ENCODE measurements at regions not wholly inside any gene's neighbourhood (a gene's known extent, or its start where the extent isn't known, plus 50 kb on each side); places are given as distances from the start of the nearest gene placed in this dataset.

DNA sequence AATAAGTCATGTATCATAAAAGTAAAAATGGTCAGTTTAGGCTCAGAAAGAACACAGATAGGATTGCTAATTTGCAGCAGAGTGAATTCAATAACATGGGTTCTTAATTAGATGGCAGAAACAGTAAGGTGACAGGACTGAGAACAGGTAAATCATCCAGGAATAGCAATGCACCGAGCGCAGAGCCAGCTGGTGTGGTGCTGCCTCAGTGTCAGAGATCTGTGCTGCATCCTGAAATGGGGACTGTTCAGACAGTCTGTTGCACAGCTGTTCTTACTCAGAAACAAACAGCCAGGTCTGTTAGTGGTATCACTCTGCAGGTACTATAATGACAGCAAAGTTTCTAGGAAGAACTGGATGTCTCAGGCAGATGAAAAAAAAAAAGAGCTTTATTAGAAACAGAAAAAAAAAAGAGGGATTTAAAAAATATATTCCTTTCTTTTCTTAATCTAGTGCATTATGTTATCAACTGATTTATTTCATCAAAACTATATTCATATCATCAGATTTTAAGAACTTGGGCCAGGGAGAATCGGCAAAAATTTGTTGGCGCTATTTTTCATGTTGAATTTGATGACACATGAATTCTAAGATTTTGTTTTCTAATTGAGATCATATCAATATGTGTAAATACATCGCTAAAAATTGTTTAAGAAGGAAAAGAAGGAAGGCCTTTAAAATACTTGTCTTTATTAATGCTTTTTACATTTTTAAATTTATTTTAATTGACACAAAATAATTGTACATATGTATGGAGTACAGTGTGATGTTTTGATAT is 501.8 kb downstream of the PRKD1 start:
- H3K4me3 ChIP-seq (ENCODE audit: low read length in 2 of 2) = no peak overlapping the region
- no peak for DNase-seq
- H3K9me3 ChIP-seq (ENCODE audit: control insufficient read depth in 1 of 2, low read length in 2 of 2) = peaks cover 0 to 3% of the 10 kb centered on the region in 2 donors
- H3K4me1 ChIP-seq (ENCODE audit: insufficient read depth, low read length) = no peaks in the 10 kb centered on the region
- Mint-ChIP-seq H3K9me3 (peaks cover 4 to 19% (median 10%) of the 10 kb centered on the region in 8 donors), H3K27ac (no peak overlapping the region), H3K4me3 (no peak overlapping the region), H3K4me1 (no peaks in the 10 kb centered on the region), H3K36me3 (no peaks in the 10 kb centered on the region), H3K27me3 (peaks cover 0 to 1% of the 10 kb centered on the region in 2 donors)
- no peaks in the 10 kb centered on the region for H3K27me3 ChIP-seq (ENCODE audit: insufficient read depth, low read length)
- CTCF ChIA-PET (ENCODE audit: partially characterized antibody) = no interaction called here
- no peak overlapping the region for H3K27ac ChIP-seq (ENCODE audit: low read depth, low read length)
- intact Hi-C loops (cut with micrococcal nuclease) = no loop called here
- POLR2A ChIA-PET (ENCODE audit: partially characterized antibody) = no interaction called here
- H3K36me3 ChIP-seq (ENCODE audit: insufficient read depth, low read length) = no peaks in the 10 kb centered on the region

DNA sequence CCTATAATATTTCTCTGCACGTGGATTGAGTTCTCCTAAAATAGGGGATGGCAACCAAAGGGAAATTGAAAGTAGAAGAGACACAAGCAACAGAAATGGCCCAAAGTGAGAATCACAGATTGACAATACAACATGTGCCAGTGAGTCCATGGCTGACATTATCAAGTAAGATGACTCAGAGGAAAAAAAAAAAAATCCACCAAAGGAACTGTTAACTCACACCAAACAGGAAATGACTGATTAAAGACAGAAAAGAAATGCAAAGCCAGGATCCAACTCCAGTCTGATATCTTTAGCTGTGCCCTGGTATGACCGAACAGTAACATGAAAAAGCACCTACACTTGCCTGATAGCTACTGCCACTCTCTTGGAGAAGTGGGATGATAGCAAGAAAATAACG is 485.0 kb downstream of the PRKD1 start:
- H3K36me3 Mint-ChIP-seq = no peaks in the 10 kb centered on the region
- H3K36me3 ChIP-seq (ENCODE audit: insufficient read depth, low read length) = no peaks in the 10 kb centered on the region
- H3K4me3 Mint-ChIP-seq = no peak overlapping the region
- H3K9me3 ChIP-seq (ENCODE audit: control insufficient read depth in 1 of 2, low read length in 2 of 2) = peaks cover 0 to 3% of the 10 kb centered on the region in 2 donors
- H3K9me3 Mint-ChIP-seq = peaks cover 2 to 32% (median 11%) of the 10 kb centered on the region in 8 donors
- no peak overlapping the region for H3K27ac Mint-ChIP-seq
- H3K4me1 ChIP-seq (ENCODE audit: insufficient read depth, low read length) = no peaks in the 10 kb centered on the region
- no peaks in the 10 kb centered on the region for H3K27me3 ChIP-seq (ENCODE audit: insufficient read depth, low read length)
- H3K27ac ChIP-seq (ENCODE audit: low read depth, low read length) = no peak overlapping the region
- intact Hi-C loops (cut with micrococcal nuclease) = no loop called here
- DNase-seq = no peak
- H3K27me3 Mint-ChIP-seq = no peaks in the 10 kb centered on the region
- no peaks in the 10 kb centered on the region for H3K4me1 Mint-ChIP-seq
- ChIA-PET POLR2A (ENCODE audit: partially characterized antibody) (no interaction called here), CTCF (ENCODE audit: partially characterized antibody) (no interaction called here)
- H3K4me3 ChIP-seq (ENCODE audit: low read length in 2 of 2) = no peak overlapping the region

DNA sequence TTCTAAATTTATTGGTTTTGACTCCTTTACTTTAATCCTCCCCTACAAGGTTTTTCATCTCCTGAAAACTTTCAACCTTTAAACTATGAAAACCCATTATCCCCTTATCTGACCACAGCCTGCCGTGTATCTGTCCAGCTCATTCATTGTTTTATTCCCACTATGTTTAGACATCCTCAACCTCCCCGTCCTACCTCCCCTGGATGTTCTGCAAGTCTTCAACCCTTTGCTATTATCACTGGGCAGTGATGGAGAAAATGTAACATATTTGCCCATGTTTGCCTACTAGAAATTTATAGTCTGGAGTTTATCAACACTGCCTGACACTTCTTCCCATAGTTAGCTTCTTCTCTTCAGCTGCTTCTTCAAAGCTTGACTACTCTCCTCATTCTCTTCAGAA is 483.4 kb downstream of the PRKD1 start:
- H3K36me3 Mint-ChIP-seq = no peaks in the 10 kb centered on the region
- Histone ChIP-seq H3K27ac (ENCODE audit: low read depth, low read length) (no peak overlapping the region), H3K9me3 (ENCODE audit: control insufficient read depth in 1 of 2, low read length in 2 of 2) (peaks cover 0 to 3% of the 10 kb centered on the region in 2 donors), H3K4me1 (ENCODE audit: insufficient read depth, low read length) (no peaks in the 10 kb centered on the region), H3K4me3 (ENCODE audit: low read length in 2 of 2) (no peak overlapping the region), H3K36me3 (ENCODE audit: insufficient read depth, low read length) (no peaks in the 10 kb centered on the region), H3K27me3 (ENCODE audit: insufficient read depth, low read length) (no peaks in the 10 kb centered on the region)
- CTCF ChIA-PET (ENCODE audit: partially characterized antibody) = no interaction called here
- no peaks in the 10 kb centered on the region for H3K27me3 Mint-ChIP-seq
- H3K4me1 Mint-ChIP-seq = no peaks in the 10 kb centered on the region
- intact Hi-C loops (cut with micrococcal nuclease) = no loop called here
- POLR2A ChIA-PET (ENCODE audit: partially characterized antibody) = no interaction called here
- no peak for DNase-seq
- no peak overlapping the region for H3K27ac Mint-ChIP-seq
- H3K4me3 Mint-ChIP-seq = no peak overlapping the region
- H3K9me3 Mint-ChIP-seq = peaks cover 0 to 25% (median 8%) of the 10 kb centered on the region in 8 donors

DNA sequence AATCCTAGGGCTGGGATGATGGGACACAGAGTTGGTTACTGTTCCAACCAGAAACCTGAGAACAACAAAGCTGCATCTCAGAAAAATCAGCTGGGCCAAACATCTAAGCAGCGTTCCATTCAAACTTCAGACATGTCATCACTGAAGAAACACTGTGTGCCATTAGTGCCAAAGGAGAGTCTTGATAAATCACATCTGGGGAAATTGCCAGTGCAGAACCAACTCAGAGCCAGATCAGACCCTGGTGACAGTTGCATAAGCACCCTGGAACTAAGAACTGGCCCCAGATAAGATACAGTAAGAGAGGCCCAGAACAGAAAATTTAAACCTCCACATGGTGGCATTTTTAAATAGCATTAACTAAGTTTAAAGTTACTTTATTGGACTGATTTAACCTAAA is 482.8 kb downstream of the PRKD1 start:
- no peaks in the 10 kb centered on the region for H3K27me3 Mint-ChIP-seq
- H3K36me3 ChIP-seq (ENCODE audit: insufficient read depth, low read length) = no peaks in the 10 kb centered on the region
- H3K9me3 Mint-ChIP-seq = peaks cover 0 to 27% (median 8%) of the 10 kb centered on the region in 8 donors
- no peak overlapping the region for H3K4me3 Mint-ChIP-seq
- ChIA-PET CTCF (ENCODE audit: partially characterized antibody) (no interaction called here), POLR2A (ENCODE audit: partially characterized antibody) (no interaction called here)
- H3K27ac ChIP-seq (ENCODE audit: low read depth, low read length) = no peak overlapping the region
- no peak overlapping the region for H3K4me3 ChIP-seq (ENCODE audit: low read length in 2 of 2)
- no peaks in the 10 kb centered on the region for H3K27me3 ChIP-seq (ENCODE audit: insufficient read depth, low read length)
- DNase-seq = no peak
- H3K4me1 Mint-ChIP-seq = no peaks in the 10 kb centered on the region
- intact Hi-C loops (cut with micrococcal nuclease) = no loop called here
- no peak overlapping the region for H3K27ac Mint-ChIP-seq
- H3K4me1 ChIP-seq (ENCODE audit: insufficient read depth, low read length) = no peaks in the 10 kb centered on the region
- H3K9me3 ChIP-seq (ENCODE audit: control insufficient read depth in 1 of 2, low read length in 2 of 2) = peaks cover 0 to 3% of the 10 kb centered on the region in 2 donors
- no peaks in the 10 kb centered on the region for H3K36me3 Mint-ChIP-seq

DNA sequence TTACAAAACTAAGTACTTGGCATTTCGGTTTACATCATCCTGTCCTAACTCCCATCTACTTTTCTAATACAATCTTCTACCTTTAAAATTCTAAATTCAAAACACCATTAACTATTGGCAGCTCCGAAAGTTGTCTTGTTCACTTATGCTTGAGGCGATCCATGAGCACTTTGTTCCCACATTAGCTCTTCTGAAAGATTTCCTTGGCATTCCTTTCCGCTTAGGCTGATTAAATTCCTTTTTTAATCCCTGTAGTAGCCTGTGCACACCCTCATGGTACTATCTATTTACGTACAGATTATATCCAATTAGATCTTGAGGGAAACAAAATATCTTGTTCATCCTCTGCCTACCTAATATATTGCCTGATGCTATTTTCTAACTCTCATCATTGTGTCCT is 480.7 kb downstream of the PRKD1 start:
- Mint-ChIP-seq H3K27ac (no peak overlapping the region), H3K4me1 (no peaks in the 10 kb centered on the region), H3K27me3 (no peaks in the 10 kb centered on the region), H3K36me3 (no peaks in the 10 kb centered on the region), H3K9me3 (peaks cover 0 to 30% (median 10%) of the 10 kb centered on the region in 8 donors), H3K4me3 (no peak overlapping the region)
- H3K36me3 ChIP-seq (ENCODE audit: insufficient read depth, low read length) = no peaks in the 10 kb centered on the region
- H3K4me1 ChIP-seq (ENCODE audit: insufficient read depth, low read length) = no peaks in the 10 kb centered on the region
- H3K4me3 ChIP-seq (ENCODE audit: low read length in 2 of 2) = no peak overlapping the region
- DNase-seq = no peak
- CTCF ChIA-PET (ENCODE audit: partially characterized antibody) = no interaction called here
- H3K27ac ChIP-seq (ENCODE audit: low read depth, low read length) = no peak overlapping the region
- no peaks in the 10 kb centered on the region for H3K27me3 ChIP-seq (ENCODE audit: insufficient read depth, low read length)
- H3K9me3 ChIP-seq (ENCODE audit: control insufficient read depth in 1 of 2, low read length in 2 of 2) = peaks cover 0 to under 1% of the 10 kb centered on the region in 2 donors
- POLR2A ChIA-PET (ENCODE audit: partially characterized antibody) = no interaction called here
- intact Hi-C loops (cut with micrococcal nuclease) = no loop called here

DNA sequence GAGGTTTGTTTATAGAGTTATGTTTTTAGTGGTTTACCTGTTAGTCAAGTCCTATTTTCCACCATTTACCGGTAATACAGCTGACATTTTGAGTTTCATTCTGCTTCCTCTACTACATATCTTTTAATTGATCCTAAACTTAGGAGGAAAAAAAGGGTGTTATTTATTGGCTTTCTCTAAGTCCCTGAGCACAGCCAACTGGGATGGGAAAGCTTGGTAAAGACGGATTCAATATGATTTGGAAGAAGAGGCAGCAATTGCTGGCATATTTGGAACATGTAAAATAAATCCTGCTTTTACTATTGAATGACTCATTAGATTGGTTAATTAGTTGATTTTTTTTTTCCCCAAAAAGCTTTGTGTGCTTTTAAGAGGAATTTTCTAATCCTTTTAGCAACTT is 475.7 kb downstream of the PRKD1 start:
- Mint-ChIP-seq H3K27ac (no peak overlapping the region), H3K4me1 (no peaks in the 10 kb centered on the region), H3K4me3 (no peak overlapping the region), H3K27me3 (no peaks in the 10 kb centered on the region), H3K9me3 (peaks cover 0 to 19% (median 2%) of the 10 kb centered on the region in 8 donors), H3K36me3 (no peaks in the 10 kb centered on the region)
- CTCF ChIA-PET (ENCODE audit: partially characterized antibody) = no interaction called here
- intact Hi-C loops (cut with micrococcal nuclease) = no loop called here
- Histone ChIP-seq H3K4me3 (ENCODE audit: low read length in 2 of 2) (no peak overlapping the region), H3K27me3 (ENCODE audit: insufficient read depth, low read length) (no peaks in the 10 kb centered on the region), H3K27ac (ENCODE audit: low read depth, low read length) (no peak overlapping the region), H3K4me1 (ENCODE audit: insufficient read depth, low read length) (no peaks in the 10 kb centered on the region), H3K36me3 (ENCODE audit: insufficient read depth, low read length) (no peaks in the 10 kb centered on the region), H3K9me3 (ENCODE audit: control insufficient read depth in 1 of 2, low read length in 2 of 2) (no peaks in the 10 kb centered on the region)
- no peak for DNase-seq
- POLR2A ChIA-PET (ENCODE audit: partially characterized antibody) = no interaction called here

DNA sequence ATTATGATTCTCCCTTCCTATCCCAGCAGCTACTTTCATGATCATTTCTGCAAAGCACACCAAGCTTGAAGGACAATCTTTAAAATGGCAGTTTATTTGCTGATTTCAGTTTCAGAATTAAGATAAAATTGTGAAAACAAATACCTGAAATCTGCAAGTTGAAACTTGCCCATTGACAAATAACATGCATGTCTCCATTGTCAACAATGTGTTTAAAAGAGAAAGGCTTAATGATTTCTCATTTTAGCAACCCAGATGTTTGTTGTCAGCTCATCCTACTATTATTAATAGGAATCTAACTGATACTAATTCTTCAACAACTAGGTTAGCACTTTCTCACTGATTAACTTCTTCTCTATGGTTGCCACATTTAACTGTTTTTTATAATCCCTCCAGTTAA is 474.6 kb downstream of the PRKD1 start:
- no peak overlapping the region for H3K4me3 Mint-ChIP-seq
- Histone ChIP-seq H3K36me3 (ENCODE audit: insufficient read depth, low read length) (no peaks in the 10 kb centered on the region), H3K4me3 (ENCODE audit: low read length in 2 of 2) (no peak overlapping the region), H3K9me3 (ENCODE audit: control insufficient read depth in 1 of 2, low read length in 2 of 2) (no peaks in the 10 kb centered on the region), H3K4me1 (ENCODE audit: insufficient read depth, low read length) (no peaks in the 10 kb centered on the region), H3K27me3 (ENCODE audit: insufficient read depth, low read length) (no peaks in the 10 kb centered on the region), H3K27ac (ENCODE audit: low read depth, low read length) (no peak overlapping the region)
- H3K9me3 Mint-ChIP-seq = peaks cover 0 to 15% (median 2%) of the 10 kb centered on the region in 8 donors
- no peak overlapping the region for H3K27ac Mint-ChIP-seq
- ChIA-PET POLR2A (ENCODE audit: partially characterized antibody) (no interaction called here), CTCF (ENCODE audit: partially characterized antibody) (no interaction called here)
- no peaks in the 10 kb centered on the region for H3K4me1 Mint-ChIP-seq
- intact Hi-C loops (cut with micrococcal nuclease) = no loop called here
- no peaks in the 10 kb centered on the region for H3K36me3 Mint-ChIP-seq
- DNase-seq = no peak
- H3K27me3 Mint-ChIP-seq = no peaks in the 10 kb centered on the region

Data from CD4-positive, alpha-beta memory T cell (primary cell).